PC-3 (cell line): ENCODE measurements at regions not wholly inside any gene's neighbourhood (a gene's known extent, or its start where the extent isn't known, plus 50 kb on each side); places are given as distances from the start of the nearest gene placed in this dataset.

Source experiments
- CTCF ChIP-seq: fragments of 300-600 bp; sonication (generic); conservative IDR thresholded peaks from 2 replicates; pipeline ENCODE4 v1.5.1; 2017; ENCODE audit warnings: antibody characterized with exemption, low read depth, mild to moderate bottlenecking, low read length
- EZH2 ChIP-seq: fragments of 300-600 bp; sonication (generic); IDR thresholded peaks from one replicate; pipeline ENCODE4 v1.6.1; 2017; ENCODE audit warnings: antibody characterized with exemption, mild to moderate bottlenecking, low read length; ENCODE audit not compliant: unreplicated experiment
- EZH2phosphoT487 ChIP-seq: fragments of 300-600 bp; sonication (generic); IDR thresholded peaks from 2 replicates; pipeline ENCODE4 v1.6.1; 2018; ENCODE audit warnings: mild to moderate bottlenecking, antibody characterized with exemption, low read length, borderline replicate concordance

GRCh38 chr6:168863467-168863866 is 390.2 kb downstream of the THBS2 start:
- TF ChIP-seq CTCF = no peak
- TF ChIP-seq EZH2 = no peak
- no peak for TF ChIP-seq EZH2phosphoT487
